ENCODE measurements at regions not wholly inside any gene's neighbourhood (a gene's known extent, or its start where the extent isn't known, plus 50 kb on each side); places are given as distances from the start of the nearest gene placed in this dataset.

- TF ChIP-seq EZH2phosphoT487 (IDR thresholded peaks at IDR 0.05; ENCODE audit: insufficient read depth, low read depth): no peak
- no peak for TF ChIP-seq EZH2 (IDR thresholded peaks at IDR 0.05; ENCODE audit: insufficient read depth, poor library complexity, severe bottlenecking)
Observed at GRCh38 chr5:88658886-88659285, 224.1 kb downstream of the MEF2C start.
